ENCODE measurements at regions not wholly inside any gene's neighbourhood (a gene's known extent, or its start where the extent isn't known, plus 50 kb on each side); places are given as distances from the start of the nearest gene placed in this dataset.

GRCh38 chr14:25945746-25946145, 652.1 kb downstream of the NOVA1 start:
- TF ChIP-seq CTCF (IDR thresholded peaks at IDR 0.05 in 2 of 3, conservative IDR thresholded peaks at IDR 0.05 in 1 of 3; ENCODE audit: insufficient read depth in 2 of 3, low read depth in 1 of 3, low read length in 3 of 3) (no peak), ZNF24 (IDR thresholded peaks at IDR 0.05) (no peak), NR4A1 (CRISPR knock-in tag; IDR thresholded peaks at IDR 0.05) (no peak), NR4A1 (tag; IDR thresholded peaks at IDR 0.05) (no peak), CREB1 (IDR thresholded peaks at IDR 0.05) (no peak), CREB1 (CRISPR knock-in tag; IDR thresholded peaks at IDR 0.05) (no peak), XRCC4 (IDR thresholded peaks at IDR 0.05; ENCODE audit: extremely low read depth, insufficient read depth, insufficient read length) (no peak), POLR2AphosphoS2 (IDR thresholded peaks at IDR 0.05; ENCODE audit: low read length) (no peak), ZNF830 (CRISPR knock-in tag; IDR thresholded peaks at IDR 0.05) (no peak), POU5F1 (IDR thresholded peaks at IDR 0.05; ENCODE audit: borderline replicate concordance, low read depth, low read length, partially characterized antibody) (no peak), ATF3 (IDR thresholded peaks at IDR 0.05) (no peak), ATF3 (CRISPR knock-in tag; conservative IDR thresholded peaks at IDR 0.05) (no peak)

Measured in K562 (cell line).